ENCODE measurements at regions not wholly inside any gene's neighbourhood (a gene's known extent, or its start where the extent isn't known, plus 50 kb on each side); places are given as distances from the start of the nearest gene placed in this dataset.

DNA sequence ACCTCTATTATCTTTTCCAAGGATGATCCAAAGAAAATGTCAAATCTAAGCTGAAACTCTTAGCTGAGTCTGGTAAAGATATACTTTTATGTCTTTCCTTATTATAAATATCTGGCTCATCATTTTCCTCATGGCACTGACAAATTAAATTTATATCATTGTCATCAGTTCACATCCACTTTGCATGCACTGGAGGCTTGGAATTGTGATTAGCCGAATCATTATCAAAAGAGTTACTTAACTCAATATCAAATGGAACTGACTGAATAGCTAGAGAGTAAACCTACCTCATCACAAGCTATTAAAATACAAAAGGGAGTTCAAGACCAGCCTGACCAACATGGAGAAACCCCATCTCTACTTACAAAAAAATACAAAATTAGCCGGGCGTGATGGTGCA is 713.9 kb upstream of the MARCKS start:
- no peak for DNase-seq (ENCODE audit: low read depth)

GRCh38 chr6:113144117-113144516 is 713.0 kb upstream of the MARCKS start:
- DNase-seq (ENCODE audit: low read depth): no peak

DNA sequence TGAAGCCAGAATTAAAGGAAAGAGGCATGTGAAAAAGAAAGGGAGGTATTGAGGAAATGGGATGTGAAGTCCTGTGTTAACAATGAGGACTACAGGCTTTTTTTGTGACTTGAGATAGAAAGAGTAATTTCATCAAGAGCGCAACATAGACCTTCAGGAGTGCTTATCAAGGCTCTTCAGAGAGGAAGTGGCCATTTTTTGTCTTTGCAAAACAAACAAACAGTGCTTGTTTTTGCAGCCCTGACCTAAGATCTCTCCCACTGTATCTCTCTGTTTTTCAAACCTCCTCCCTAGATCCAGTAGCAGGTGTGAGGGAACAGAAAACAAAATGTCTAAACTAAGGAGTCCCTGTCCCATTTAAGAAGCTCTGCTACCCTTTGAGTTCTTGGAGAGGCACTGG is 710.3 kb upstream of the MARCKS start:
- no peak for DNase-seq (ENCODE audit: low read depth)

- peak; percentile 65 for DNase-seq (ENCODE audit: low read depth)
Observed at GRCh38 chr6:113147544-113147943, 709.6 kb upstream of the MARCKS start.

DNA sequence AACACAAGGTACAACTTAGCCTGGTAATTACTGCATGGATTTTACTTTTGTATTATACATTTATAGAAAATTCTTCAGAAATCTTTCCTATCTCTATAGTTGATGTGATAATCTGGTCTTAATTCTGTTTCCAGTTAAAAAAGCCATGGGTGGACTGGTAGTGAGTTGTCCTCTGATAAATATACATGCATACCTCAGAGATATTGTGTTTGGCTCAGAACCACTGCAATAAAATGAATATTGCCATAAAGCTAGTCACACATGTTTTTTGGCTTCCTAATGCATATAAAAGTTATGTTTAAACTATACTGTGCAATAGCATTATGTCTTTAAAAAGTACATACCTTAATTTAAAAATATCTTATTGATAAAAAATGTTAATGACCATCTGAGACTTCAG is 708.6 kb upstream of the MARCKS start:
- DNase-seq (ENCODE audit: low read depth): no peak

- peak; percentile 14 for DNase-seq (ENCODE audit: low read depth)
Observed at GRCh38 chr6:113149511-113149910, 707.6 kb upstream of the MARCKS start.

- no peak for DNase-seq (ENCODE audit: low read depth)
Observed at GRCh38 chr6:113160306-113161017, 696.7 kb upstream of the MARCKS start.

- DNase-seq (ENCODE audit: low read depth): no peak
Observed at GRCh38 chr6:113161018-113161315, 696.2 kb upstream of the MARCKS start.

- no peak for DNase-seq (ENCODE audit: low read depth)
Observed at GRCh38 chr6:113162739-113163138, 694.4 kb upstream of the MARCKS start.

GRCh38 chr6:113168057-113168456 is 689.1 kb upstream of the MARCKS start:
- no peak for DNase-seq (ENCODE audit: low read depth)

DNA sequence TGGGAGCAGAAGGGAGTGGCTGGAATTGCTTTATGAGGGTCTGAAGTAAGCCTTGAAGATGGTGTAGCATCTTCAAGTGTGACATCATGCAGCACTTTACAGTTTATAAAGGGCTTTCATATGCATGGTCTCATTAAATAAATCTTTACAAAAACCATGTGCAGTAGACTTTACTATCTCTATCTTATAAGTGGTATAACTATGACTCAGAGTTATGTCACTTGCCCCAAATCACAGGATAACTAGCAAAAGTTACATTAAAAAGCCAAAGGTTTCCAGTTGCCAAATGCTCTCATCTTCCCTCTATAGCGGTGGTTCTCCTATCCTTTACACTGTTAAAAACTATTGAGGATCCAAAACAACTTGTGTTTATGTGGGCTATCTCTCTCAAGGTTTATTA is 687.7 kb upstream of the MARCKS start:
- DNase-seq (ENCODE audit: low read depth): peak; percentile 39

DNA sequence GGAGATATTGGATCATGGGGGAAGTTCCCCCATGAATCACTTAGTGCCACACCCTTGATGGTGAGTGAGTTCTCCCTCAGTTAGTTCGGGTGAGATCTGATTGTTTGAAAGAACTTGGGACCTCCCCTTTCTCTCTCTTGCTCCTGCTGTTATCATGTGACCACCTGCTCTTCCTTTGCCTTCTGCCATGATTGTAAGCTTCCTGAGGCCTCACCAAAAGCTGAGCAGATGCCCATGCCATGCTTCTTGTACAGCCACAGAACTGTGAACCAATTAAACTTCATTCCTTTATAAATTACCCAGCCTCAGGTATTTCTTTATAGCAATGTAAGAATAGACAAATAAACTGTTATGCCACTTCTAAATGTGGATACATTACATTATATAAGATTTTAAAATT is 686.7 kb upstream of the MARCKS start:
- DNase-seq (ENCODE audit: low read depth): no peak

GRCh38 chr6:113171882-113172281 is 685.3 kb upstream of the MARCKS start:
- DNase-seq (ENCODE audit: low read depth): no peak

DNA sequence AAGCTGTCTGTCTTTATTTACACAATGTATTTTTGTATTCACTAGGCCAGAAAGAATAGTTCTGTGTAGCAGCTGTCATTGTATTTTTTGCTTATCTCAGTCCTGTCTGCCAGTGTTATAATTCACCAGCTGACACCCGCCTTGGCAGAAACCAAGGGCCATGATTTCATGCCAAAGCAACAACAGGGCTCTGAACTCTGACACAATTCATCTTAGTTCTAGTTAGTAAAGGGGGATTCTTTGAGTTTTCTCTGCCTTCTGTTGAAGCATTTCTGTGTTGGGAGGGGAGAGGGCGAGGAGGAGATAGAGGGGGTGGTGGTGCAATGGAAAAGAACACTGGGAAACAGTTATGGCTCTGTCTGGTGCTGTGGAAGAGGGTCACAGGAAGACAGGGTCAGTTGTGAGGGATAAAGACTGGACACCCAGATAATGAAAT is 684.6 kb upstream of the MARCKS start:
- no peak for DNase-seq (ENCODE audit: low read depth)

GRCh38 chr6:113178349-113178748 is 678.8 kb upstream of the MARCKS start:
- peak; percentile 47 for DNase-seq (ENCODE audit: low read depth)

GRCh38 chr6:113181164-113181563 is 676.0 kb upstream of the MARCKS start:
- no peak for DNase-seq (ENCODE audit: low read depth)

- peak; percentile 86 for DNase-seq (ENCODE audit: low read depth)
Observed at GRCh38 chr6:113182370-113183141, 674.6 kb upstream of the MARCKS start.

GRCh38 chr6:113184291-113184690 is 672.9 kb upstream of the MARCKS start:
- DNase-seq (ENCODE audit: low read depth): peak; percentile 90

- DNase-seq (ENCODE audit: low read depth): peak; percentile 6
Observed at GRCh38 chr6:113184736-113185135, 672.4 kb upstream of the MARCKS start.

GRCh38 chr6:113185299-113185698 is 671.8 kb upstream of the MARCKS start:
- no peak for DNase-seq (ENCODE audit: low read depth)

GRCh38 chr6:113187661-113188060 is 669.5 kb upstream of the MARCKS start:
- DNase-seq (ENCODE audit: low read depth): no peak

DNA sequence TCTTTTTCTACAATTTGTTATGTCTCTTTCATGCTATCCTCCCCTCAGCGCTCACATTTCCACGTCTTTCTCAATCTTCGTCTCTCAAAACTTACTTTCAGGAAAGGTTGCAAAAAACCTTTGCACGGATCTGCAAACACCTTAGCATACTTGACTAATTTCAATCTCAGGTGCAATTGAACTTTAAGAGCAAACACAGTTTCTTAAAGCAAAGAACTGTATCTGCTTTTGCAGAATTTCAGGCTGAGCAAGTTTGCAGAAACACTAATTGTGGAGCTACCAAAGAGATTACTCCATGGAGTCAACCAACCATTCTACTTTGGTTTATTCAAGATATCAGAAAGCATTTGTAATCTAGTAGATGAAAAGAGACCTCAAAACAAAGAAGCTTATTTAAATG is 668.2 kb upstream of the MARCKS start:
- no peak for DNase-seq (ENCODE audit: low read depth)

DNA sequence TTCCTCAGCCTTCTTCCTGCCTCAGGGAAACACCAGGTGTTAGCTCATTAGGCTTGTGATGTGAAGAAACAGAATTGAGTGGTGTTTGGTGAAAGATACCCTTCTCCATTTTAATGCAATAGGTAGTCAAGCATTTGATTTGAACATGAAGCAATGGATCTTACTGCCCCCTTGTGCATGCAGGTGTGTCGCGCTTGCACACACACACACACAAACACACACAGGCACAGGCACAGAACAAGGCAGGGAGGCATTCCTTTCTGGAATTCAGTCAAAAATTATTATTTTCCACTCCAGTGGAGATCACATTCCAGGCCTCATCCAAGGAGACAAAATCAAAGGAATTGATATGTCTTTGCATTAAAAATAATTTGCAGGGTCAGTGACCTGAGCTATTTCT is 667.0 kb upstream of the MARCKS start:
- peak; percentile 8 for DNase-seq (ENCODE audit: low read depth)

- no peak for DNase-seq (ENCODE audit: low read depth)
Observed at GRCh38 chr6:113194090-113194489, 663.1 kb upstream of the MARCKS start.
